ENCODE measurements at regions not wholly inside any gene's neighbourhood (a gene's known extent, or its start where the extent isn't known, plus 50 kb on each side); places are given as distances from the start of the nearest gene placed in this dataset.

GRCh38 chr9:119092125-119092524 lies 277.1 kb downstream of the BRINP1 start:
- no peak for TF ChIP-seq PHF8 (IDR thresholded peaks at IDR 0.05; ENCODE audit: borderline replicate concordance, low read depth)
- no peak for TF ChIP-seq EHMT2 (IDR thresholded peaks at IDR 0.05; ENCODE audit: low read depth)

All from A549 (cell line).